ENCODE measurements at regions not wholly inside any gene's neighbourhood (a gene's known extent, or its start where the extent isn't known, plus 50 kb on each side); places are given as distances from the start of the nearest gene placed in this dataset.

- TF ChIP-seq CTCF (IDR thresholded peaks at IDR 0.05): no peak
- TF ChIP-seq EZH2phosphoT487 (IDR thresholded peaks at IDR 0.05): no peak
- no peak for TF ChIP-seq EZH2 (IDR thresholded peaks at IDR 0.05)
Observed at GRCh38 chr15:29557171-29557570, 265.1 kb downstream of the TJP1 start.
